H1 (cell line): ENCODE measurements at regions not wholly inside any gene's neighbourhood (a gene's known extent, or its start where the extent isn't known, plus 50 kb on each side); places are given as distances from the start of the nearest gene placed in this dataset.

ENCODE experiments used
- CTCF ChIA-PET: fragments of 300-600 bp; sonication (Branson Sonifier 250); formaldehyde crosslinking; loops from one replicate; lab custom pipeline; 2021; ENCODE audit not compliant: partially characterized antibody; lab: Charles Lee
- POLR2A ChIA-PET: fragments of 300-600 bp; sonication (Branson Sonifier 250); formaldehyde crosslinking; loops from one replicate; lab custom pipeline; 2021; ENCODE audit warnings: inconsistent platforms; ENCODE audit not compliant: partially characterized antibody; lab: Charles Lee
- DNase-seq, 2 experiments: peaks; one replicate each; pipeline versions ENCODE4 v3.0.0 to v3.0.0-alpha.2; 2010 to 2022; ENCODE audit warnings: low spot score in 2 of 2, low read depth in 1 of 2, mixed read lengths in 1 of 2
- FAIRE-seq: peaks from 2 replicates; lab custom pipeline; 2011; peaks lifted over from hg19 to GRCh38; lab: Jason Lieb, UNC
- H2AFZ ChIP-seq: 2 replicates; pipeline ENCODE4 v1.8.1; 2012; ENCODE audit warnings: low read length, inconsistent platforms
- H2AK5ac ChIP-seq: 2 replicates; pipeline ENCODE4 v1.6.1; 2013; ENCODE audit warnings: low read depth, low read length
- H2BK120ac ChIP-seq: replicated peaks from 2 replicates; pipeline ENCODE3; 2013; ENCODE audit warnings: low read depth, low read length, inconsistent platforms
- H2BK12ac ChIP-seq: 2 replicates; pipeline ENCODE4 v1.6.1; 2013; ENCODE audit warnings: low read depth, low read length
- H2BK15ac ChIP-seq: 2 replicates; pipeline ENCODE4 v1.6.1; 2013; ENCODE audit warnings: low read length
- H2BK20ac ChIP-seq: 2 replicates; pipeline ENCODE4 v1.6.1; 2013; ENCODE audit warnings: low read length
- H2BK5ac ChIP-seq: 2 replicates; pipeline ENCODE4 v1.6.1; 2013; ENCODE audit warnings: low read depth, low read length
- H3K14ac ChIP-seq: 2 replicates; pipeline ENCODE4 v1.6.1; 2013; ENCODE audit warnings: inconsistent platforms; ENCODE audit not compliant: insufficient read length
- H3K18ac ChIP-seq: 2 replicates; pipeline ENCODE4 v1.6.1; 2013; ENCODE audit warnings: low read length; ENCODE audit errors: extremely low read depth
- H3K23ac ChIP-seq: 2 replicates; pipeline ENCODE4 v1.6.1; 2013; ENCODE audit warnings: inconsistent platforms; ENCODE audit not compliant: insufficient read length
- H3K23me2 ChIP-seq: 2 replicates; pipeline ENCODE4 v1.6.1; 2013; ENCODE audit warnings: low read depth, low read length
- H3K27ac ChIP-seq: 2 replicates; pipeline ENCODE4 v1.6.1; 2011; ENCODE audit warnings: low read depth, low read length, inconsistent platforms
- H3K27me3 ChIP-seq, 4 experiments: replicated peaks in 1 of 4; 1 replicate in 1 of 4; 2 replicates in 3 of 4; pipeline versions ENCODE4 v1.6.1 to v1.8.1; 2011 to 2013; ENCODE audit warnings: low read length in 3 of 4, mild to moderate bottlenecking in 3 of 4, inconsistent platforms in 2 of 4, mixed read lengths in 2 of 4, moderate library complexity in 1 of 4; ENCODE audit not compliant: control insufficient read depth in 3 of 4, insufficient read depth in 3 of 4; ENCODE audit errors: extremely low read depth in 1 of 4
- H3K36me3 ChIP-seq, 4 experiments: 2 replicates each; pipeline versions ENCODE4 v1.6.1 to v1.8.1; 2011 to 2013; ENCODE audit warnings: mild to moderate bottlenecking in 4 of 4, low read length in 3 of 4, moderate library complexity in 2 of 4, control low read depth in 1 of 4, inconsistent platforms in 1 of 4; ENCODE audit not compliant: insufficient read depth in 4 of 4, control insufficient read depth in 2 of 4
- H3K4ac ChIP-seq: replicated peaks from 2 replicates; pipeline ENCODE3; 2013; ENCODE audit warnings: low read length, low read depth, mixed read lengths, inconsistent platforms; ENCODE audit not compliant: insufficient read length
- H3K4me1 ChIP-seq, 4 experiments: replicated peaks in 1 of 4; 1 replicate in 1 of 4; 2 replicates in 3 of 4; pipeline versions ENCODE4 v1.6.1 to v1.8.1; 2011 to 2013; ENCODE audit warnings: low read length in 3 of 4, inconsistent platforms in 2 of 4, mixed read lengths in 1 of 4; ENCODE audit not compliant: insufficient read depth in 4 of 4, control insufficient read depth in 3 of 4
- H3K4me2 ChIP-seq, 2 experiments: 2 replicates each; pipeline versions ENCODE4 v1.6.1 to v1.8.1; 2011 to 2013; ENCODE audit warnings: low read depth in 2 of 2, low read length in 2 of 2, control low read depth in 1 of 2, inconsistent platforms in 1 of 2, mild to moderate bottlenecking in 1 of 2; ENCODE audit not compliant: insufficient read depth in 1 of 2
- H3K4me3 ChIP-seq, 4 experiments: fragments of 200-600, 300-600 bp in 1 of 4; sonication (generic), shearing (Covaris generic), sonication (Bioruptor Twin) in 1 of 4; 2 replicates each; pipeline versions ENCODE4 v1.5.1 to v1.8.1; 2011 to 2016; ENCODE audit warnings: low read length in 4 of 4, low read depth in 3 of 4, control low read depth in 2 of 4, inconsistent platforms in 2 of 4, mild to moderate bottlenecking in 2 of 4, mixed read lengths in 1 of 4, moderate library complexity in 1 of 4; ENCODE audit not compliant: insufficient read depth in 2 of 4; ENCODE audit errors: extremely low read depth in 1 of 4
- H3K56ac ChIP-seq: replicated peaks from 2 replicates; pipeline ENCODE3; 2013; ENCODE audit warnings: low read depth, mild to moderate bottlenecking, mixed read lengths, low read length, inconsistent platforms; ENCODE audit not compliant: insufficient read length
- H3K79me1 ChIP-seq: 2 replicates; pipeline ENCODE4 v1.6.1; 2013; ENCODE audit warnings: low read depth, low read length, control low read depth
- H3K79me2 ChIP-seq, 2 experiments: 2 replicates each; pipeline versions ENCODE4 v1.6.1 to v1.8.1; 2012 to 2013; ENCODE audit warnings: low read length in 2 of 2, mild to moderate bottlenecking in 2 of 2, inconsistent platforms in 1 of 2; ENCODE audit not compliant: insufficient read depth in 2 of 2, control insufficient read depth in 1 of 2
- H3K9ac ChIP-seq, 4 experiments: replicated peaks in 1 of 4; 1 replicate in 1 of 4; 2 replicates in 3 of 4; pipeline versions ENCODE4 v1.6.1 to v1.8.1; 2011 to 2013; ENCODE audit warnings: low read depth in 3 of 4, low read length in 3 of 4, control low read depth in 2 of 4, mild to moderate bottlenecking in 2 of 4, moderate library complexity in 2 of 4, inconsistent platforms in 1 of 4; ENCODE audit errors: extremely low read depth in 1 of 4
- H3K9me3 ChIP-seq, 2 experiments: 2 replicates each; pipeline versions ENCODE4 v1.6.1 to v1.8.1; 2012 to 2013; ENCODE audit warnings: mild to moderate bottlenecking in 2 of 2, moderate library complexity in 2 of 2, control low read depth in 1 of 2, inconsistent platforms in 1 of 2, low read depth in 1 of 2, low read length in 1 of 2, mixed read lengths in 1 of 2; ENCODE audit not compliant: insufficient read depth in 2 of 2
- H4K20me1 ChIP-seq, 2 experiments: replicated peaks in 1 of 2; 2 replicates each; pipeline versions ENCODE3 to v1.8.1; 2011 to 2013; ENCODE audit warnings: inconsistent platforms in 2 of 2, low read length in 2 of 2, mild to moderate bottlenecking in 1 of 2; ENCODE audit not compliant: insufficient read depth in 2 of 2, control insufficient read depth in 1 of 2
- H4K5ac ChIP-seq: 2 replicates; pipeline ENCODE4 v1.6.1; 2013; ENCODE audit warnings: low read length, low read depth, mixed read lengths, inconsistent platforms; ENCODE audit not compliant: insufficient read length
- H4K8ac ChIP-seq: 2 replicates; pipeline ENCODE4 v1.8.0; 2013; ENCODE audit warnings: mild to moderate bottlenecking, moderate library complexity, low read length, inconsistent platforms; ENCODE audit not compliant: insufficient read depth; ENCODE audit errors: extremely low read depth
- H4K91ac ChIP-seq: replicated peaks from 2 replicates; pipeline ENCODE3; 2013; ENCODE audit warnings: low read length, mixed read lengths, inconsistent platforms; ENCODE audit not compliant: insufficient read length
- ATF3 ChIP-seq: IDR thresholded peaks from 2 replicates; pipeline ENCODE4 v1.6.1; 2011; ENCODE audit warnings: low read depth, mild to moderate bottlenecking, low read length; ENCODE audit not compliant: insufficient read depth
- EZH2 ChIP-seq: fragments of 200-600 bp; sonication (generic); IDR thresholded peaks from 2 replicates; pipeline ENCODE4 v1.7.1; 2012; ENCODE audit warnings: low read depth, mild to moderate bottlenecking, moderate library complexity, low read length, inconsistent platforms; ENCODE audit not compliant: severe bottlenecking
- HDAC6 ChIP-seq: IDR thresholded peaks from one replicate; pipeline ENCODE4 v1.7.1; 2012; ENCODE audit warnings: low read depth, mild to moderate bottlenecking, inconsistent platforms, low read length, moderate library complexity
- PHF8 ChIP-seq: fragments of 200-600 bp; sonication (generic); conservative IDR thresholded peaks from 2 replicates; pipeline ENCODE4 v1.7.1; 2012; ENCODE audit warnings: low read depth, mild to moderate bottlenecking, inconsistent platforms, low read length, moderate library complexity
- SP2 ChIP-seq: IDR thresholded peaks from 2 replicates; pipeline ENCODE4 v1.6.1; 2012; ENCODE audit warnings: mild to moderate bottlenecking, low read length, inconsistent platforms
- SRF ChIP-seq: IDR thresholded peaks from 2 replicates; pipeline ENCODE4 v1.6.1; 2011; ENCODE audit warnings: mild to moderate bottlenecking, low read depth, low read length, moderate library complexity
- TAF1 ChIP-seq: IDR thresholded peaks from 2 replicates; pipeline ENCODE4 v1.6.1; 2011; ENCODE audit warnings: mild to moderate bottlenecking, low read depth, low read length
- TBP ChIP-seq: IDR thresholded peaks from 2 replicates; pipeline ENCODE4 v1.6.1; 2011; ENCODE audit warnings: low read depth, low read length, improper control_type of control experiment
- TEAD4 ChIP-seq: IDR thresholded peaks from 2 replicates; pipeline ENCODE4 v1.6.1; 2012; ENCODE audit warnings: low read depth, low read length, inconsistent platforms, mixed read lengths
- WGBS, 2 experiments: shearing (Covaris generic) in 1 of 2; methylation state at CpG; one replicate each; pipeline versions ENCODE4 v1.1.6 to v1.1.7; 2013 to 2015; ENCODE audit warnings: low lambda C conversion rate in 2 of 2, mixed read lengths in 2 of 2, inconsistent platforms in 1 of 2, low coverage in 1 of 2, missing lambda C conversion rate in 1 of 2; ENCODE audit not compliant: insufficient replicate concordance in 2 of 2, insufficient coverage in 1 of 2, insufficient read length in 1 of 2; ENCODE audit errors: extremely low coverage in 1 of 2, missing lambda C conversion rate in 1 of 2; 5-methylcytosine and 5-hydroxymethylcytosine counted together

- Histone ChIP-seq H3K56ac (no peak overlapping the region), H2AFZ (no peak overlapping the region), H3K4me1 (peaks cover 0 to 6% (median 1%) of the 10 kb centered on the region in 4 experiments; a peak in 2 of 7 replicates), H3K14ac (no peak overlapping the region), H4K91ac (no peak overlapping the region), H2BK5ac (no peak overlapping the region), H4K20me1 (no peaks in the 10 kb centered on the region)
- TF ChIP-seq TAF1 = no peak
- TF ChIP-seq SRF = no peak
- no peak for TF ChIP-seq ATF3
- TF ChIP-seq HDAC6 = no peak
- no peak for TF ChIP-seq TBP
- no peak for TF ChIP-seq TEAD4
- no peak for TF ChIP-seq PHF8
- no peak for TF ChIP-seq SP2
- TF ChIP-seq EZH2 = no peak
- TF ChIP-seq, all 59 proteins: peak for 0
- no peak overlapping the region for H3K4me3 ChIP-seq
- POLR2A ChIA-PET = interaction anchor here (0.8 kb wide), 1 partner anchor 51 kb away, joined by 3 read pairs; no protein-coding TSS in a partner anchor
- no peaks in the 10 kb centered on the region; the same call in 1 of the 2 replicates for H3K79me1 ChIP-seq
- H4K8ac ChIP-seq = no peak overlapping the region
- H2BK20ac ChIP-seq = no peak overlapping the region
- no peak overlapping the region for H3K27ac ChIP-seq
- no peak overlapping the region for H2BK120ac ChIP-seq
- H3K9me3 ChIP-seq = no peaks in the 10 kb centered on the region
- no peak overlapping the region for H2AK5ac ChIP-seq
- H3K9ac ChIP-seq = no peak overlapping the region
- no peaks in the 10 kb centered on the region for H3K27me3 ChIP-seq
- no peaks in the 10 kb centered on the region for H3K79me2 ChIP-seq
- no peaks in the 10 kb centered on the region for H3K36me3 ChIP-seq
- no peak overlapping the region for H2BK15ac ChIP-seq
- no peaks in the 10 kb centered on the region for H3K23me2 ChIP-seq
- DNase-seq (no peak), FAIRE-seq (no peak)
- 88% methylated on average over 5 of the region's 5 CpGs; no CpG with 5 or more reads in 1 of the 2 experiments for WGBS, 2 experiments
- no peak overlapping the region for H3K18ac ChIP-seq
- H3K4ac ChIP-seq = no peak overlapping the region
- CTCF ChIA-PET = interaction anchor here (0.9 to 1.4 kb wide), 2 partner anchors 16 to 21 kb away, joined by 3 to 5 read pairs; no protein-coding TSS in a partner anchor
- no peak overlapping the region for H4K5ac ChIP-seq
- H3K23ac ChIP-seq = no peak overlapping the region
- H3K4me2 ChIP-seq = no peak overlapping the region
- H2BK12ac ChIP-seq = no peak overlapping the region
These were observed 51.2 kb upstream of the HSPA9 start for GRCh38 chr5:138626333-138626944.
